Endothelial cell (in vitro differentiated cells): ENCODE measurements at regions not wholly inside any gene's neighbourhood (a gene's known extent, or its start where the extent isn't known, plus 50 kb on each side); places are given as distances from the start of the nearest gene placed in this dataset.

Source experiments
- DNase-seq: peaks from one replicate; pipeline ENCODE4 v3.0.0; 2021; ENCODE audit warnings: low spot score
- H3K27ac Mint-ChIP-seq: one replicate; pipeline ENCODE4 v1.8.0; 2021; ENCODE audit warnings: mixed read lengths, inconsistent platforms; ENCODE audit not compliant: unreplicated experiment
- H3K27me3 Mint-ChIP-seq: one replicate; pipeline ENCODE4 v1.8.0; 2021; ENCODE audit warnings: mild to moderate bottlenecking, moderate library complexity, mixed read lengths, inconsistent platforms; ENCODE audit not compliant: unreplicated experiment
- H3K36me3 Mint-ChIP-seq: one replicate; pipeline ENCODE4 v1.8.0; 2021; ENCODE audit warnings: mild to moderate bottlenecking, low read depth, mixed read lengths, inconsistent platforms; ENCODE audit not compliant: unreplicated experiment
- H3K4me1 Mint-ChIP-seq: one replicate; pipeline ENCODE4 v1.8.0; 2021; ENCODE audit warnings: mild to moderate bottlenecking, mixed read lengths, inconsistent platforms; ENCODE audit not compliant: unreplicated experiment
- H3K4me3 Mint-ChIP-seq: one replicate; pipeline ENCODE4 v1.8.0; 2021; ENCODE audit warnings: mild to moderate bottlenecking, mixed read lengths, inconsistent platforms; ENCODE audit not compliant: unreplicated experiment
- H3K9me3 Mint-ChIP-seq: one replicate; pipeline ENCODE4 v1.8.0; 2021; ENCODE audit warnings: mixed read lengths, inconsistent platforms; ENCODE audit not compliant: unreplicated experiment
- CTCF ChIP-seq: fragments of 200-600 bp; sonication (generic); IDR thresholded peaks from one replicate; pipeline ENCODE4 v1.5.0; 2021; ENCODE audit warnings: antibody characterized with exemption; ENCODE audit not compliant: unreplicated experiment

- H3K9me3 Mint-ChIP-seq = no peaks in the 10 kb centered on the region
- no peaks in the 10 kb centered on the region for H3K27me3 Mint-ChIP-seq
- TF ChIP-seq CTCF = no peak
- no peak overlapping the region for H3K4me3 Mint-ChIP-seq
- H3K36me3 Mint-ChIP-seq = no peaks in the 10 kb centered on the region
- DNase-seq = no peak
- H3K27ac Mint-ChIP-seq = no peak overlapping the region
- peaks cover 3% of the 10 kb centered on the region for H3K4me1 Mint-ChIP-seq
Observed at GRCh38 chr3:25971736-25972135, 181.8 kb downstream of the OXSM start.

- no peaks in the 10 kb centered on the region for H3K36me3 Mint-ChIP-seq
- no peak for DNase-seq
- no peak overlapping the region for H3K4me3 Mint-ChIP-seq
- no peak for TF ChIP-seq CTCF
- H3K27me3 Mint-ChIP-seq = no peaks in the 10 kb centered on the region
- H3K27ac Mint-ChIP-seq = no peak overlapping the region
- H3K4me1 Mint-ChIP-seq = peaks cover 3% of the 10 kb centered on the region
- H3K9me3 Mint-ChIP-seq = no peaks in the 10 kb centered on the region
Observed at GRCh38 chr3:25973122-25973521, 183.2 kb downstream of the OXSM start.

GRCh38 chr3:25982756-25983155 is 192.9 kb downstream of the OXSM start:
- H3K9me3 Mint-ChIP-seq = no peaks in the 10 kb centered on the region
- peaks cover 20% of the 10 kb centered on the region for H3K4me1 Mint-ChIP-seq
- H3K27me3 Mint-ChIP-seq = no peaks in the 10 kb centered on the region
- H3K4me3 Mint-ChIP-seq = no peak overlapping the region
- no peak overlapping the region for H3K27ac Mint-ChIP-seq
- TF ChIP-seq CTCF = no peak
- DNase-seq = no peak
- H3K36me3 Mint-ChIP-seq = no peaks in the 10 kb centered on the region

GRCh38 chr3:25985621-25986020 is 195.7 kb downstream of the OXSM start:
- DNase-seq = no peak
- H3K4me1 Mint-ChIP-seq = peaks cover 20% of the 10 kb centered on the region
- TF ChIP-seq CTCF = no peak
- no peaks in the 10 kb centered on the region for H3K27me3 Mint-ChIP-seq
- no peaks in the 10 kb centered on the region for H3K36me3 Mint-ChIP-seq
- H3K27ac Mint-ChIP-seq = no peak overlapping the region
- no peak overlapping the region for H3K4me3 Mint-ChIP-seq
- no peaks in the 10 kb centered on the region for H3K9me3 Mint-ChIP-seq

- no peak for TF ChIP-seq CTCF
- Mint-ChIP-seq H3K4me1 (no peaks in the 10 kb centered on the region), H3K9me3 (no peaks in the 10 kb centered on the region), H3K36me3 (no peaks in the 10 kb centered on the region), H3K27me3 (peaks cover 5% of the 10 kb centered on the region), H3K27ac (no peak overlapping the region), H3K4me3 (no peak overlapping the region)
- DNase-seq = no peak
Observed at GRCh38 chr3:25992606-25993005, 202.7 kb downstream of the OXSM start.
